Small intestine (tissue), 7 donors: ENCODE measurements at regions not wholly inside any gene's neighbourhood (a gene's known extent, or its start where the extent isn't known, plus 50 kb on each side); places are given as distances from the start of the nearest gene placed in this dataset.
A peak's percentile ranks its signal among the peaks of the same experiment; 100 is the strongest.

Experiments used
- DNase-seq, 2 donors: peaks; one replicate each; pipeline versions ENCODE4 v3.0.0 to v3.0.0-alpha.2; 2013
- FAIRE-seq: peaks from 2 replicates; lab custom pipeline; 2012; peaks lifted over from hg19 to GRCh38; lab: Jason Lieb, UNC
- H3K27ac ChIP-seq, 3 donors: one replicate each; pipeline ENCODE4 v1.5.1; 2013; ENCODE audit warnings: low read length in 2 of 3, mild to moderate bottlenecking in 2 of 3, control low read depth in 1 of 3, inconsistent platforms in 1 of 3, low read depth in 1 of 3, moderate library complexity in 1 of 3
- H3K27me3 ChIP-seq, 3 donors: one replicate each; pipeline ENCODE4 v1.6.1; 2013; ENCODE audit warnings: low read length in 3 of 3, inconsistent platforms in 1 of 3; ENCODE audit not compliant: control insufficient read depth in 3 of 3, insufficient read depth in 3 of 3
- H3K36me3 ChIP-seq, 3 donors: one replicate each; pipeline ENCODE4 v1.6.1; 2013; ENCODE audit warnings: low read length in 3 of 3, inconsistent platforms in 1 of 3, low read depth in 1 of 3, mild to moderate bottlenecking in 1 of 3, moderate library complexity in 1 of 3; ENCODE audit not compliant: control insufficient read depth in 3 of 3, insufficient read depth in 2 of 3
- H3K4me1 ChIP-seq, 3 donors: one replicate each; pipeline ENCODE4 v1.6.1; 2013; ENCODE audit warnings: low read length in 2 of 3, inconsistent platforms in 1 of 3, low read depth in 1 of 3, mild to moderate bottlenecking in 1 of 3, moderate library complexity in 1 of 3; ENCODE audit not compliant: control insufficient read depth in 3 of 3, insufficient read depth in 2 of 3
- H3K4me3 ChIP-seq, 3 donors: one replicate each; pipeline ENCODE4 v1.5.1; 2013; ENCODE audit warnings: low read length in 3 of 3, control low read depth in 1 of 3, inconsistent platforms in 1 of 3, low read depth in 1 of 3, mild to moderate bottlenecking in 1 of 3, moderate library complexity in 1 of 3
- H3K9me3 ChIP-seq, 2 donors: one replicate each; pipeline ENCODE4 v1.6.1; 2013; ENCODE audit warnings: low read depth in 1 of 2, low read length in 1 of 2; ENCODE audit not compliant: control insufficient read depth in 2 of 2, insufficient read depth in 1 of 2
- WGBS, 3 donors: extraction: QIAGEN DNeasy Blood & Tissue Kit; methylation state at CpG; one replicate each; pipeline ENCODE4 v1.1.7; 2013; 5-methylcytosine and 5-hydroxymethylcytosine counted together
- donor health status: healthy with polysubstance abuse.
- donor health status: control.
- donor health status: control.
- donor health status: Bipolar disorder and iron deficiency.
- donor health status: healthy.

DNA sequence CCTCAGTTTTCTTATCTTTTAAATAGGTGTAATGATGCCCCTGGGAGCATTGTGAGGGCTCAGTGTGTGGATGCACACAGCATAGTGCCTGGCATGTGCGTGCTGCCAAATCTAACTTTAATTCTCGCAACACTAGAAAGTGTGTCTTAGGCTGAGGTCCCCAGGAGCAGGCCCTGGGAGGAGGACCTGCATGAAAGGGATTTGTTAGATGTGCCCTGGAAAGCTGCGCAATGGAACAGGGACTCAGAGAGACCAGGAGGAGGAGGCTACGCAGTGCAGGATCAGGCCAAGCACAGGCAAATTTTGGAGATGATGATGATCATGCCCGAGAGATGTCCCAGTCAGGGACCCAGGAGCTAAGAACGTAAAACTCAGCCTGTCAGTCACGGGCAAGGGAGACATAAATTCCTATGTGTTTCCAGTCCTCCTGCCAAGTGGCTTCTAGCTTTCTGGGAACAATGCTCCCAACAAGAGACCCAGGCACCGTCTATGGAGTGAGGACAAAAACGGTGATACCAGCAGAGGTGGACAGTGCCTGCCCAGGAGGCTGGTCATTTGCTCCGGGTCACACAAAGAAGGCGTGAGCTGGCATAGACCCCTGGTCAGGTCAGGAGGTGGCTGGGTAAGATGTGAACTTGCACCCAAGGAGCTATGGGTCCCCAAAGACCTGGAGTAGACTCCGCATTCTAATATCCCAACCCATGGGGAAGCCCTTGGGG is 352.2 kb upstream of the TNRC6C start:
- FAIRE-seq, result no peak
- H3K9me3 ChIP-seq, result no peaks in the 10 kb centered on the region
- no peak for DNase-seq
- no peaks in the 10 kb centered on the region for H3K36me3 ChIP-seq
- no peak overlapping the region for H3K27ac ChIP-seq
- WGBS, 3 donors, result 83 to 89% (median 86%) methylated on average over 12 of the region's 12 CpGs
- no peaks in the 10 kb centered on the region for H3K4me1 ChIP-seq
- no peak overlapping the region for H3K4me3 ChIP-seq
- H3K27me3 ChIP-seq, result peaks cover 0 to 3% (median 0%) of the 10 kb centered on the region in 3 donors

- Histone ChIP-seq H3K27me3 (peaks cover 0 to 8% (median 0%) of the 10 kb centered on the region in 3 donors), H3K4me1 (no peaks in the 10 kb centered on the region), H3K9me3 (no peaks in the 10 kb centered on the region), H3K4me3 (no peak overlapping the region), H3K27ac (no peak overlapping the region), H3K36me3 (no peaks in the 10 kb centered on the region)
- DNase-seq (no peak), FAIRE-seq (no peak)
- WGBS, 3 donors, result 71 to 89% (median 77%) methylated on average over 6 of the region's 6 CpGs
Measured at GRCh38 chr17:77606865-77607210, 351.7 kb upstream of the TNRC6C start.

DNA sequence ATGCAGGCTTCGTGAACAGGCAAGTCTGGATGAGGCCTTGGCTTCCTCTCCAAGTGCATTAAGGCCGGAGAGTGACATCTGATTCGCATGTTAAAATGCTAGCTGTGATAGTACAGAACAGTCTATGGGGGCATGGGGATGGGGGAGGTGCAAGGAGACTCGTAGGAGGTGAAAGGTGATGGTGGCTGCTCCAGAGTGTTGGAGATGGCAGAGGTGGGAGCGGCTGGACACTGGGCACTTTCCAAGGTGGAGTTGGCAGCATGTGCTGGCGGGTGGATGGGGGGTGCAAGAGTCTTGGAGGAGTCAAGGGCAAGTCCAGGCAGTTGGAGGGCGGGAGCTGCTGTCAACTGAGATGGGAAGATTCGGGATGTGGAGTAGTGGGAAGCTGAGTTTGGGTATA is 350.9 kb upstream of the TNRC6C start:
- H3K9me3 ChIP-seq, result no peaks in the 10 kb centered on the region
- DNase-seq (no peak), FAIRE-seq (no peak)
- H3K27ac ChIP-seq, result no peak overlapping the region
- H3K4me3 ChIP-seq, result no peak overlapping the region
- H3K27me3 ChIP-seq, result peaks cover 0 to 8% (median 0%) of the 10 kb centered on the region in 3 donors
- H3K36me3 ChIP-seq, result no peaks in the 10 kb centered on the region
- 80 to 90% (median 83%) methylated on average over 8 of the region's 8 CpGs for WGBS, 3 donors
- no peaks in the 10 kb centered on the region for H3K4me1 ChIP-seq

- peaks cover 0 to 10% (median 0%) of the 10 kb centered on the region in 3 donors for H3K27me3 ChIP-seq
- H3K9me3 ChIP-seq, result no peaks in the 10 kb centered on the region
- no peak overlapping the region for H3K4me3 ChIP-seq
- no peak for FAIRE-seq
- DNase-seq, result no peak
- H3K27ac ChIP-seq, result no peak overlapping the region
- H3K4me1 ChIP-seq, result no peaks in the 10 kb centered on the region
- 87 to 96% (median 93%) methylated on average over 10 of the region's 10 CpGs for WGBS, 3 donors
- no peaks in the 10 kb centered on the region for H3K36me3 ChIP-seq
Measured at GRCh38 chr17:77608431-77608830, 350.1 kb upstream of the TNRC6C start.

DNA sequence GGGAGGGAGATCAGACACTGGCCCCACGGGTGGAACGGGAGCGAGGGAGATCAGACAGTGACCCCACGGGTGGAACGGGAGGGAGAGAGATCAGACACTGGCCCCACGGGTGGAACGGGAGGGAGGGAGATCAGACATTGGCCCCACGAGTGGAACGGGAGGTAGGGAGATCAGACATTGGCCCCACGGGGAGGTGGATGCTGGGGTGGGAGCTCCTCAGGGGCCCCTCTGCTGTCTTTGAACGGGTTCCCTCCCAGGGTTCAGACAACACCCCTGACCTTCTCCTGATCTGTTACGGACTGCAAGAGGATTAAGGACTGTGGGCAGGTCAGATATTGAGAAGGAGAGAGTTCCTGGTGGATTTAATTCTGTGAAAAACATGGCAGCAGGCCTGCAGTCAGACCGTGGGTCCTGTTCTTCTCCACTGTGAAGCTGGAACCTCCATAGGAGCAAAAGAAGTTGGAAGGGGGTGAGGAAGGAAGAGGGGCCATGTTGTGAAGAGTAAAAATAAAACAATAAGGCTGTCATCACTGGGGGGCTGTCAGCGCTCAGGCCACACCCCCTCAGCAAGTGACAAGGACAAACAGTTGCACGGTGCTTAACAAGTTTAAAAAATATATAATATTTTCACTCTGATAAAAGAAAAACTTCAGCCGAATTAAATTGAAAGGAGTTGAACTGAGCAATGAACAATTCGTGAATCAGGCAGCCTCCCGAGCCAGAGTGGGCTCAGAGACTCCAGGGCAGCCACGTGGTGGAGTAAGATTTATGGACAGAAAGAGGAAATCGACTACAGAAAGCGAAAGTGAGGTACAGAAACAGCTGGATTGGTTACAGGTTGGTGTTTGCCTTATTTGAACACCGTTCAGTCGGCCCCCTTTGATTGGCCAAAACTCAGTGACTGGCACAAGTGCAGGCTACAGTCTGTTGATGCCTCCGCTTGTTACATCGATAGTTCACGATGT is 348.7 kb upstream of the TNRC6C start:
- DNase-seq, result peak in 1 of 2 donors; percentile 27
- WGBS, 3 donors, result 60 to 63% (median 61%) methylated on average over 24 to 26 of the region's 26 CpGs
- Histone ChIP-seq H3K27ac (no peak overlapping the region), H3K4me3 (no peak overlapping the region), H3K4me1 (no peaks in the 10 kb centered on the region), H3K36me3 (no peaks in the 10 kb centered on the region), H3K27me3 (peaks cover 0 to 10% (median 0%) of the 10 kb centered on the region in 3 donors), H3K9me3 (no peaks in the 10 kb centered on the region)
- no peak for FAIRE-seq

- no peak for FAIRE-seq
- Histone ChIP-seq H3K27ac (no peak overlapping the region), H3K4me1 (no peaks in the 10 kb centered on the region)
Measured at GRCh38 chr17:77610518-77610893, 348.0 kb upstream of the TNRC6C start.

DNA sequence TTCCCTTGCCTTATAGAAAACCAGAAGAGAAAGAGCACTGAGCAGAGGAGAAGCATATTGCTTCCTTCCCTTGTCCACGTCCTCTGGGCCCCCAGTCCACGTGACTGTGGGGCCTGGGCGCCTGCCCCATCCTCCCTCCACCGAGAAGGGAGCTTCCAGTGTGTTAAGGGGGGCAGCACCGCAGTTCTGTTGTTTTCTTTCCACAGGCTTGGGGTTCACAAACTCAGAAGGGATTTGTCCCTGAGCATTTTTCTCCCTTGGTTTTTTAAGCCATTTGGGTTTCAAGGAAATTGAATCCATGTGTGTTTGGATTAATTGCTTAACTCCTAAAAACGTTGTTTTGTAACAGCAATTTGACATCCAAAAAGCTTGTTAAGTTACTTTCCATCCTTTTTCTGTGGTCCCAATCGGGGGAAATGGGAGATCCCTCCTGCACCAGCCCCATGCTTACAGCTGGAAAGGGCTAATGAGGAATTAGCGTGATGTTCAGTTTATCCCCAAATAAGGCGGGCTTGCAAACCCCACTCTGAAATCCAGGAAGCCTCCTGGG is 347.5 kb upstream of the TNRC6C start:
- no peak for FAIRE-seq
- H3K4me3 ChIP-seq, result no peak overlapping the region
- 52 to 68% (median 60%) methylated on average over 9 of the region's 9 CpGs for WGBS, 3 donors
- peaks cover 0 to 10% (median 0%) of the 10 kb centered on the region in 3 donors for H3K27me3 ChIP-seq
- H3K9me3 ChIP-seq, result no peaks in the 10 kb centered on the region
- no peaks in the 10 kb centered on the region for H3K36me3 ChIP-seq
- DNase-seq, result no peak
- no peaks in the 10 kb centered on the region for H3K4me1 ChIP-seq
- H3K27ac ChIP-seq, result no peak overlapping the region

More at GRCh38 chr17:77610518-77610893, 348.0 kb upstream of the TNRC6C start:
- Histone ChIP-seq H3K36me3 (no peaks in the 10 kb centered on the region), H3K9me3 (no peaks in the 10 kb centered on the region), H3K4me3 (no peak overlapping the region), H3K27me3 (peaks cover 0 to 10% (median 0%) of the 10 kb centered on the region in 3 donors)
- WGBS, 3 donors, result 61 to 71% (median 65%) methylated on average over 5 of the region's 5 CpGs
- DNase-seq, result no peak

DNA sequence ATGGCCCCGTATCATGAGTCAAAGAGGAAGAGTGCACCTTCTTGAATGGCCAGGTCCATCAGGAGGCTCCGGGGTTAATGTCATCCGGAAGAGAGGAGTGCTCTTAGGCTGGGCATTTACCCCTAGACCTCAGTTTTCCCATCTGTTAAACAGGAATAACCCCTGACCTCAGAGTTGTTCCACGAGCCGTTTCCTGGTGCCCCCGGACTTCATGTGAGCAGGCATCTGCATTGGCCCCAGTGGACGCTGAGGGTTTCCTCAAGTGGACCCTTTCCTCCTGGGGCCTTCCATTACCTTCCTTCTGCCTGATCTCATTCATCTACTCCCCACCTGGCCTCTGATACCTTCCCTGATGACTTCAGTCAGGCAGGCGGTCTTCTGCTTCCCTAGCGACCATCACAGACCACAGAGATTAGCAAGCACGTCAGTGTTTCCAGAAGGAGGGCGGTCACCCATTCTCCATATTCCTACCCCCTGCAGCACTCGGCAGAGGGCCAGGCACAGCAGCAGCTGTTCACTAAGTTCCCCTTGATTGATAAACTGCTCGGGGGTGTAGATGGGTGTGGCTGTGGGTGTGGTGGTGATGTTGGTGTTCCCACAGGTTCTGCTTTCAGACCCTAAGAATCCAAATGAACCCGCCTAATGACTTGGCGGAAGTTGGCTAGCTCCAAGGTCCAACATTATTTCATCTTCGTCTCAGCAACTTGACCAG is 346.6 kb upstream of the TNRC6C start:
- DNase-seq (peak in 1 of 2 donors; percentile 24), FAIRE-seq (no peak)
- 59 to 83% (median 68%) methylated on average over 16 of the region's 16 CpGs for WGBS, 3 donors
- Histone ChIP-seq H3K27ac (no peak overlapping the region), H3K27me3 (peaks cover 0 to 10% (median 0%) of the 10 kb centered on the region in 3 donors), H3K4me3 (no peak overlapping the region), H3K4me1 (no peaks in the 10 kb centered on the region), H3K36me3 (no peaks in the 10 kb centered on the region), H3K9me3 (no peaks in the 10 kb centered on the region)
